H9 (cell line): ENCODE measurements at regions not wholly inside any gene's neighbourhood (a gene's known extent, or its start where the extent isn't known, plus 50 kb on each side); places are given as distances from the start of the nearest gene placed in this dataset.

Experiments used
- DNase-seq: peaks from one replicate; pipeline ENCODE4 v3.0.0-alpha.2; 2017
- H2AFZ ChIP-seq: one replicate; pipeline ENCODE4 v1.6.1; 2013; ENCODE audit warnings: mild to moderate bottlenecking, low read length, control low read depth, moderate library complexity
- H2AK5ac ChIP-seq: 2 replicates; pipeline ENCODE4 v1.6.1; 2013; ENCODE audit warnings: low read length, control low read depth, mixed read lengths; ENCODE audit not compliant: insufficient read length
- H2BK120ac ChIP-seq: one replicate; pipeline ENCODE4 v1.6.1; 2013; ENCODE audit warnings: low read depth, mild to moderate bottlenecking, low read length, control low read depth, inconsistent platforms; ENCODE audit not compliant: poor library complexity, severe bottlenecking
- H2BK12ac ChIP-seq: 2 replicates; pipeline ENCODE4 v1.6.1; 2013; ENCODE audit warnings: low read length, control low read depth, mixed read lengths, low read depth; ENCODE audit not compliant: insufficient read length
- H2BK15ac ChIP-seq: 2 replicates; pipeline ENCODE4 v1.6.1; 2013; ENCODE audit warnings: low read depth, low read length, control low read depth
- H2BK20ac ChIP-seq: one replicate; pipeline ENCODE4 v1.6.1; 2013; ENCODE audit warnings: low read depth, mild to moderate bottlenecking, low read length, control low read depth, inconsistent platforms; ENCODE audit not compliant: poor library complexity, severe bottlenecking
- H2BK5ac ChIP-seq: 2 replicates; pipeline ENCODE4 v1.6.1; 2013; ENCODE audit warnings: low read length, control low read depth, mixed read lengths; ENCODE audit not compliant: insufficient read length
- H3K14ac ChIP-seq: 2 replicates; pipeline ENCODE4 v1.6.1; 2013; ENCODE audit warnings: low read length, control low read depth; ENCODE audit not compliant: insufficient read depth
- H3K18ac ChIP-seq: 2 replicates; pipeline ENCODE4 v1.6.1; 2013; ENCODE audit warnings: low read depth, mild to moderate bottlenecking, mixed read lengths, low read length, control low read depth; ENCODE audit not compliant: insufficient read length
- H3K23ac ChIP-seq: 2 replicates; pipeline ENCODE4 v1.6.1; 2013; ENCODE audit warnings: low read length, control low read depth, mixed read lengths, low read depth; ENCODE audit not compliant: insufficient read length
- H3K23me2 ChIP-seq: 2 replicates; pipeline ENCODE4 v1.6.1; 2013; ENCODE audit warnings: low read depth, mild to moderate bottlenecking, mixed read lengths, low read length, control low read depth; ENCODE audit not compliant: insufficient read length, poor library complexity, severe bottlenecking
- H3K27ac ChIP-seq: 2 replicates; pipeline ENCODE4 v1.5.1; 2013; ENCODE audit warnings: low read length, control low read depth, mixed read lengths, low read depth; ENCODE audit not compliant: insufficient read length
- H3K27me3 ChIP-seq: 2 replicates; pipeline ENCODE4 v1.6.1; 2013; ENCODE audit warnings: low read length, control low read depth, inconsistent platforms; ENCODE audit not compliant: insufficient read depth
- H3K4ac ChIP-seq: 2 replicates; pipeline ENCODE4 v1.6.1; 2013; ENCODE audit warnings: low read depth, mild to moderate bottlenecking, control low read depth, inconsistent platforms, low read length, moderate library complexity
- H3K4me1 ChIP-seq: 2 replicates; pipeline ENCODE4 v1.6.1; 2013; ENCODE audit warnings: low read length, control low read depth, inconsistent platforms; ENCODE audit not compliant: insufficient read depth
- H3K4me2 ChIP-seq: 2 replicates; pipeline ENCODE4 v1.6.1; 2013; ENCODE audit warnings: low read length, control low read depth, mixed read lengths; ENCODE audit not compliant: insufficient read length, insufficient read depth
- H3K56ac ChIP-seq: 2 replicates; pipeline ENCODE4 v1.6.1; 2013; ENCODE audit warnings: low read depth, mild to moderate bottlenecking, mixed read lengths, low read length, control low read depth; ENCODE audit not compliant: insufficient read length
- H3K79me1 ChIP-seq: 2 replicates; pipeline ENCODE4 v1.6.1; 2013; ENCODE audit warnings: low read depth, mild to moderate bottlenecking, moderate library complexity, low read length, control low read depth, inconsistent platforms; ENCODE audit not compliant: insufficient read depth, poor library complexity, severe bottlenecking
- H3K79me2 ChIP-seq: 2 replicates; pipeline ENCODE4 v1.6.1; 2013; ENCODE audit warnings: low read length, control low read depth, inconsistent platforms; ENCODE audit not compliant: insufficient read depth
- H3K9ac ChIP-seq: 2 replicates; pipeline ENCODE4 v1.6.1; 2013; ENCODE audit warnings: low read length, control low read depth, mixed read lengths; ENCODE audit not compliant: insufficient read length; ENCODE audit errors: extremely low read depth
- H3K9me3 ChIP-seq: one replicate; pipeline ENCODE4 v1.6.1; 2013; ENCODE audit warnings: low read depth, low read length, inconsistent platforms; ENCODE audit not compliant: control insufficient read depth
- H3T11ph ChIP-seq: one replicate; pipeline ENCODE4 v1.6.1; 2013; ENCODE audit warnings: mild to moderate bottlenecking, low read length, control low read depth, inconsistent platforms
- H4K20me1 ChIP-seq: one replicate; pipeline ENCODE4 v1.6.1; 2013; ENCODE audit not compliant: control insufficient read depth, insufficient read length, insufficient read depth
- H4K5ac ChIP-seq: 2 replicates; pipeline ENCODE4 v1.6.1; 2013; ENCODE audit warnings: low read depth, mild to moderate bottlenecking, mixed read lengths, low read length, control low read depth; ENCODE audit not compliant: insufficient read length
- H4K8ac ChIP-seq: replicated peaks from 2 replicates; pipeline ENCODE4 v1.6.1; 2013; ENCODE audit warnings: low read length, control low read depth, mixed read lengths, low read depth; ENCODE audit not compliant: insufficient read length
- H4K91ac ChIP-seq: 2 replicates; pipeline ENCODE4 v1.6.1; 2013; ENCODE audit warnings: low read depth, mild to moderate bottlenecking, moderate library complexity, mixed read lengths, low read length, control low read depth; ENCODE audit not compliant: insufficient read length
- H3K27ac Mint-ChIP-seq, 3 experiments: 2 replicates in 2 of 3; 3 replicates in 1 of 3; pipeline ENCODE4 v1.8.0; 2020 to 2021; ENCODE audit warnings: mixed read lengths in 3 of 3, mild to moderate bottlenecking in 1 of 3, moderate library complexity in 1 of 3
- H3K27me3 Mint-ChIP-seq: 2 replicates; pipeline ENCODE4 v1.8.0; 2021; ENCODE audit warnings: low read depth, mild to moderate bottlenecking, moderate library complexity, mixed read lengths
- H3K36me3 Mint-ChIP-seq, 3 experiments: 2 replicates in 2 of 3; 3 replicates in 1 of 3; pipeline ENCODE4 v1.8.0; 2020 to 2021; ENCODE audit warnings: low read depth in 3 of 3, mixed read lengths in 3 of 3; ENCODE audit not compliant: insufficient read depth in 1 of 3
- H3K4me1 Mint-ChIP-seq, 2 experiments: 2 replicates each; pipeline ENCODE4 v1.8.0; 2020; ENCODE audit warnings: mixed read lengths in 2 of 2
- H3K4me3 Mint-ChIP-seq, 2 experiments: 2 replicates in 1 of 2; 3 replicates in 1 of 2; pipeline ENCODE4 v1.8.0; 2020 to 2021; ENCODE audit warnings: mild to moderate bottlenecking in 2 of 2, mixed read lengths in 2 of 2, moderate library complexity in 1 of 2
- H3K9me3 Mint-ChIP-seq, 2 experiments: 2 replicates in 1 of 2; 3 replicates in 1 of 2; pipeline ENCODE4 v1.8.0; 2020; ENCODE audit warnings: mild to moderate bottlenecking in 2 of 2, mixed read lengths in 2 of 2, moderate library complexity in 1 of 2
- CTCF ChIP-seq: fragments of 200-600 bp; sonication (generic); conservative IDR thresholded peaks from 3 replicates; pipeline ENCODE4 v1.8.0; 2021; ENCODE audit warnings: antibody characterized with exemption, mild to moderate bottlenecking
- WGBS: extraction: QIAGEN DNeasy Blood & Tissue Kit; methylation state at CpG from one replicate; pipeline ENCODE4 v1.1.7; 2013; ENCODE audit warnings: missing lambda C conversion rate, low lambda C conversion rate, mixed read lengths; ENCODE audit not compliant: insufficient read length; ENCODE audit errors: extremely low coverage; 5-methylcytosine and 5-hydroxymethylcytosine counted together

GRCh38 chr15:47908950-47909670 lies 191.8 kb downstream of the SEMA6D start:
- TF ChIP-seq CTCF, result no peak
- H3K23ac ChIP-seq, result no peak overlapping the region
- no peak overlapping the region for H3K9ac ChIP-seq
- Mint-ChIP-seq H3K27me3 (no peaks in the 10 kb centered on the region), H3K27ac (no peak overlapping the region), H3K9me3 (peaks cover 12 to 15% of the 10 kb centered on the region in 2 experiments), H3K4me1 (no peaks in the 10 kb centered on the region), H3K4me3 (no peak overlapping the region), H3K36me3 (peaks cover 4 to 12% (median 4%) of the 10 kb centered on the region in 3 experiments)
- no peak overlapping the region for H3K4ac ChIP-seq
- no peak overlapping the region for H3K27ac ChIP-seq
- no peak overlapping the region for H4K8ac ChIP-seq
- no peak overlapping the region for H2BK120ac ChIP-seq
- H3K4me1 ChIP-seq, result no peaks in the 10 kb centered on the region
- H3K9me3 ChIP-seq, result no peaks in the 10 kb centered on the region
- H3K18ac ChIP-seq, result no peak overlapping the region
- H2AK5ac ChIP-seq, result no peak overlapping the region
- H4K91ac ChIP-seq, result no peak overlapping the region
- no peak overlapping the region for H2AFZ ChIP-seq
- no peak overlapping the region for H2BK15ac ChIP-seq
- H2BK20ac ChIP-seq, result no peak overlapping the region
- H3T11ph ChIP-seq, result no peak overlapping the region
- H2BK5ac ChIP-seq, result no peak overlapping the region
- DNase-seq, result no peak
- no peaks in the 10 kb centered on the region for H3K79me1 ChIP-seq
- no peaks in the 10 kb centered on the region for H3K23me2 ChIP-seq
- H4K20me1 ChIP-seq, result no peaks in the 10 kb centered on the region
- no peak overlapping the region for H4K5ac ChIP-seq
- no peaks in the 10 kb centered on the region for H3K79me2 ChIP-seq
- H2BK12ac ChIP-seq, result no peak overlapping the region
- no peak overlapping the region for H3K56ac ChIP-seq
- no peak overlapping the region for H3K14ac ChIP-seq
- no peaks in the 10 kb centered on the region for H3K27me3 ChIP-seq
- no CpG with 5 or more reads among the region's 4 CpGs for WGBS
- no peak overlapping the region for H3K4me2 ChIP-seq
